GM12874 (cell line): ENCODE measurements at regions not wholly inside any gene's neighbourhood (a gene's known extent, or its start where the extent isn't known, plus 50 kb on each side); places are given as distances from the start of the nearest gene placed in this dataset.

Experiments used
- TF ChIP-seq, protein P1 (sequence below): IDR thresholded peaks from 2 replicates; pipeline ENCODE4 v1.5.1; 2011; ENCODE audit warnings: low read depth, mild to moderate bottlenecking, control low read depth, low read length, moderate library complexity; ENCODE audit not compliant: insufficient read depth

DNA sequence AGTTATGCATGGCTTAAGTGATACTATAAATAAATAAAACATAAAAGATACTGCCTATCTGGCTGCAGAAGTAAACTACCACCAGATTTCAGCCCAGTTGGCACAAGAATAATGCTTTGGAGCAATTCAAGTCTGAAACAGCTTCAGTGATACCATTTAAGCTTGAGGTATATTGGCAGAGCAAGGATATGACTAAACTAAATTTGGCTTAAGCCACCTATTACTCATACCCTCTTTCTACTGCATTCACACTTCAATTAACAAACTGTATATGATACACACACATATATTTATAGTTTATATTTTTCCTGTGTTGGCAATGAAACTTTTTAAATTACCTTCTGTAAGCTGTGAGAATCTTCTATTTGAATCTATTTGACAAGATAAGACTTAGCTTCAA, 431.9 kb downstream of the ANXA1 start:
- TF ChIP-seq, protein P1, sequence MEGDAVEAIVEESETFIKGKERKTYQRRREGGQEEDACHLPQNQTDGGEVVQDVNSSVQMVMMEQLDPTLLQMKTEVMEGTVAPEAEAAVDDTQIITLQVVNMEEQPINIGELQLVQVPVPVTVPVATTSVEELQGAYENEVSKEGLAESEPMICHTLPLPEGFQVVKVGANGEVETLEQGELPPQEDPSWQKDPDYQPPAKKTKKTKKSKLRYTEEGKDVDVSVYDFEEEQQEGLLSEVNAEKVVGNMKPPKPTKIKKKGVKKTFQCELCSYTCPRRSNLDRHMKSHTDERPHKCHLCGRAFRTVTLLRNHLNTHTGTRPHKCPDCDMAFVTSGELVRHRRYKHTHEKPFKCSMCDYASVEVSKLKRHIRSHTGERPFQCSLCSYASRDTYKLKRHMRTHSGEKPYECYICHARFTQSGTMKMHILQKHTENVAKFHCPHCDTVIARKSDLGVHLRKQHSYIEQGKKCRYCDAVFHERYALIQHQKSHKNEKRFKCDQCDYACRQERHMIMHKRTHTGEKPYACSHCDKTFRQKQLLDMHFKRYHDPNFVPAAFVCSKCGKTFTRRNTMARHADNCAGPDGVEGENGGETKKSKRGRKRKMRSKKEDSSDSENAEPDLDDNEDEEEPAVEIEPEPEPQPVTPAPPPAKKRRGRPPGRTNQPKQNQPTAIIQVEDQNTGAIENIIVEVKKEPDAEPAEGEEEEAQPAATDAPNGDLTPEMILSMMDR: no peak

DNA sequence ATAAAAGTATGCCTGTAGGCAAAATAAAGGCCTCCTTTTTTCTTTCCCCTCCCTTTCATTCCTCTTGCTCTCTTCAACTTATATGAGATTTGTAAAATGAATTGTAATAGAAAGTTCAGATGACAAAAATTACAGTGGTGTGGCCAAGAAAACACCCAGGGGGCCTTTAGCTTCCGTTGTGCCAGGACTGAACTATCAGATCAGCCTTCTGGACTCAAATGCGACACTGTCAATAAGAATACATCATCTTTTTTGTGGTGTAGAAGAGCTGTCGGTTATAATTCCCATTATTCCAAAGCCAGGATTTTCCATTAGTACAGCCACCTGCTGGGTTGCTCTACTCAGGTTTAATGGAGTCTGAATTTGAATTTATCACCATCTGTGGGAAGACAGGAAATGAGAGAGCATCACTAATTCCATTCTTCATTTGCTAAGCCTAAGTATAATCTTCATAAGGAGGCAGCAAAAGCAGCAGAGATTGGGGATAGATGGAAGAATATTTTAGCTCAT, 443.4 kb downstream of the ANXA1 start:
- TF ChIP-seq, protein P1: no peak

DNA sequence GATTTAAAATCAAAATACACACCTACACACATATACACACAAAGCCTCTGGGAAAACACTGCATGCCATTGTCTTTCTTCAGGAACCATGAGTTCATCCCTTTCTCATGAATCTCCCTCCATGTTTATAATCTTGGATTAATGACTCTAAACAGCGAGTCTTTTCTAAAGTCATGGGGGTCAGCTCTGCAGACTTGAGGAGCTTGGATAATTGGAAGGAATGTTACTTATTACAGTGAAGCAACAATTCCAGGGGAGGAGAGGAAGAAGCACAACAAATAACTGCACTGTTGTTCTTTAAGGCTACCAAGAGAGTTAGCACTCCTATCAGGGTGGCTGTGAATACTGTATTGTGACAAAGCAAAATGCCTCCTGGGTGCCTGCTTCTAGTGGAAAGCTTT, 444.7 kb downstream of the ANXA1 start:
- TF ChIP-seq, protein P1: no peak

DNA sequence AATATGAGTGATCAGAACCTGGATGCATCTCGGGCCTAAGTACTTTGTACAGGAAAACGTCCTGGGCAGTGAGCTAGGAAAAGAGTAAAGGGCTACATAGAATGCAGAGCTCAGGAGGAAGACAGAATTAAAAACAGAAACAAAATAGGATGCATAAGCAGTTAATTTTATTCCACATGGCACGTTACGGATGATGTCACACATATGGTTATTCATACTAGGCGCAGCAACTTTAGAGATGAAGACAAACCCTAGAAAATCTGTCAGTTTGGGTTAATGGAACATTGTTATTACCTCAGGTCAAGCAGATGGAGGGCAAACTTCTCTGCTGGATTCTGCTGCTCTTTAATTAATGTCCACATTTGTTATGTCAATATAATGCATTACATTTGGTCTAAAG, 445.4 kb downstream of the ANXA1 start:
- TF ChIP-seq, protein P1: no peak

DNA sequence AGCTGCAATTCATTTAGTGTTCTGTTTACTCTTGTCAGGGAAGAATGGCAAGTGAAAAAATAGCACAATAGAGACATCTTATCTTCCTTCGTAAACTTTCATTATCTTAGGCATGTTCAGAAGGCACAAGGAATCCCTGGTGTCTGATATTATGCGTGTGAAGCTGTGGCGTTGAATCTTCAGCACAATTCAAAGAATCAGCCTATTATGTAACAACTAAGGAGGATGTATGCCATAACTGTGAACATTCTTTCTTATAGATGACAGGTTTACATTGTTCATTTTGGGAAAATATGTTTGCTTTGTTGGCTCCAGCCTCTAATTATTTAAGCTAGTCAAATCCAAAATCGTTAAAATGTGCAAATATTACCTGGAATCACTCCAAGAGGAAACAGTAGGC, 446.1 kb downstream of the ANXA1 start:
- TF ChIP-seq, protein P1: no peak

DNA sequence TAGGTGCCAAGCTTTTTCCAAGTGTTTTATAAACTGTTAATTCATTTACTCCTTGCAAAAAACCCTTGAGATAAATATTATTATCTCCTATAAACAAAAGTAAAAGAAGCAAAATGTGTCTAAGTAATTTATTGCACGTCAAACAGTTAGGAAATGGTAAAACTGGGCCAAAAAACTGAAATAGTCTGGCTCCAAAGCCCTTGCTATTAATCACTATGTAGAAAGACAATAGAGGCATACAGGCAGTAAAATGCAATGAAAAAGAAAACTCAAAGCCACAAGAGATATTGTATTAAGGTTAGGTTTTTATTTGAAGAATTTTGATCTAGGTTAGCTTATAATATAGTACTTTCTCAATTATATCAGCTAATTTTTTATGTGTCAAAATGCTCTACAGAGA, 457.7 kb downstream of the ANXA1 start:
- TF ChIP-seq, protein P1: no peak

DNA sequence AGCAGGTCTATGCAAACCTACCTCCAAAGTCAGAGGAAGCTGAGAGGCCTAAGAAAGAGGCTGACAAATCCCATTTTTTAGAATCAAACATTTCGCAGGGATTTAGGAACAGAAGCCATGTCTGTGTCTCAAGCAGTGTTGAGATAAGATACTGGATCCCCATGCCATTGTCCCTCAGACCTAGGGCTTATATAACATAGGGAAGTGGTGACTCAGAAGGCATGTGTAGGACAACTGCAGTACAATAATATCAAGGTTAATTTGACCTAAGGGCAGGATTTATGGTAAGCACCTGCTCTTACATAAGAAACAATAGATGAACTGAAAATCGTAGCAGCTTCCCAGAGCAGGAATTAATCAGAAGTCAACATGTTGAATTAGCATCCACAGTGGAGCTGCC, 459.4 kb downstream of the ANXA1 start:
- TF ChIP-seq, protein P1: no peak

DNA sequence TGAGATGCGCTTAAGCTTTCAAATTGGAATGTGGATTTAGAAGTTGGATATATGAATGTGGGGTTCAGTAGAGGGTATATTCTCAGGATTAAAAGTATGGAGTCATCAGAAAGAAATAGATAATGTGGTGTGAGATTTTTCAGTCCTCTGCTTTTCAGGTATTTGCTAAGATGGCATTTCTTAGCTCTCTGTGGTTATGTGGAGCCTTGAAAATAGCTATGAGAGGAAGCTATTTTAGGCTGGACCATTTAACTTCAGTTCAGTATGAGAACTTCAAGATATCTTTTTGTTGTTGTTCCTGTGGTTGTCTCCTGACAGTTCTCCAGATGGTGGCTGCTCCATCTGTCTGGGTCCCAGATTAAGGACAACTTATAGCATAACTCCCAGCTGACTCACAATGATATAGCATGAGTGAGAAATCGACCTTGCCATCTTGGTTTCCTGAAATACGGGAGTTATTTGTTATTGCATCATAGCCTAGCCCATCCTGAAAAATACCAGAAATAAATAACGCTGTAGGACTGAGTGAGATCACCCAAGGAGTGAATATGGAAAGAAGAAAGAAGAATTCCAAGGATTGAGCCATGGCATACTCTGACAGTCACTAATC, 461.5 kb downstream of the ANXA1 start:
- TF ChIP-seq, protein P1: no peak
